ENCODE measurements at regions not wholly inside any gene's neighbourhood (a gene's known extent, or its start where the extent isn't known, plus 50 kb on each side); places are given as distances from the start of the nearest gene placed in this dataset.

GRCh38 chr16:52725043-52725442 is 178.1 kb upstream of the TOX3 start:
- Histone ChIP-seq H3K4me1 (ENCODE audit: insufficient read depth, low read length) (no peaks in the 10 kb centered on the region), H3K27ac (ENCODE audit: low read depth in 1 of 2, low read length in 2 of 2) (no peak overlapping the region), H3K4me3 (ENCODE audit: low read length) (no peak overlapping the region), H3K9me3 (ENCODE audit: control insufficient read depth in 1 of 2, insufficient read depth in 1 of 2, low read length in 2 of 2) (peaks cover 0 to 4% of the 10 kb centered on the region in 2 experiments), H3K27me3 (ENCODE audit: control insufficient read depth in 1 of 2, insufficient read depth in 2 of 2, low read length in 2 of 2) (peaks cover 0 to 2% of the 10 kb centered on the region in 2 experiments), H3K36me3 (ENCODE audit: insufficient read depth, low read length) (no peaks in the 10 kb centered on the region)
- H3K36me3 Mint-ChIP-seq (ENCODE audit: low read depth), result no peaks in the 10 kb centered on the region
- H3K27ac Mint-ChIP-seq, result no peak overlapping the region
- ChIA-PET CTCF (no interaction called here), POLR2A (no interaction called here)
- no peaks in the 10 kb centered on the region for H3K9me3 Mint-ChIP-seq
- intact Hi-C loops (cut with DNase I, micrococcal nuclease), result no loop called here
- no peak for TF ChIP-seq CTCF (IDR thresholded peaks at IDR 0.05)
- H3K4me1 Mint-ChIP-seq (ENCODE audit: low read depth), result no peaks in the 10 kb centered on the region
- ATAC-seq (ENCODE audit: poor library complexity) (no peak), DNase-seq (no peak)
- no peaks in the 10 kb centered on the region for H3K27me3 Mint-ChIP-seq
- H3K4me3 Mint-ChIP-seq, result no peak overlapping the region

DNA sequence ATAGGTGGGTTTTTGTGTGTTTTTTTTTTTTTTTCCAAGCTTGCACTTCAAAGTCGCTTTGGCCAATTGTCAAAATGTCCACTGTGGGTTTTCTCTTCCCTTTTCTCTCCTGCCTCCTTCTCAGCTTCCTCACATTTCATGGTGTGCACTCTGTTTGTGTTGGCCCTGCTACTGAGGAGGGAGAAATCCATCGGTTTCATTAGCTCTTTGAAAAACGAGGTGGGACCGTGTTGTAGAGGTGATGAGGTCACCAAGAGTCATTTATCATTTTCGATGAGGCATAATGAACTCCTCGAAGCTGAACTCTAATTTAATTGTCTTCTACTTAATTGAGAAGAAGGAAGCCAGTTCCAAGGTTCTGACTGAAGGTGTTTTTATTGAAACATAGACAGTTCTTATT is 174.4 kb upstream of the TOX3 start:
- no peak for ATAC-seq (ENCODE audit: poor library complexity)
- Histone ChIP-seq H3K36me3 (ENCODE audit: insufficient read depth, low read length) (no peaks in the 10 kb centered on the region), H3K27ac (ENCODE audit: low read depth in 1 of 2, low read length in 2 of 2) (no peak overlapping the region), H3K27me3 (ENCODE audit: control insufficient read depth in 1 of 2, insufficient read depth in 2 of 2, low read length in 2 of 2) (peaks cover 0 to 2% of the 10 kb centered on the region in 2 experiments), H3K4me3 (ENCODE audit: low read length) (no peak overlapping the region), H3K9me3 (ENCODE audit: control insufficient read depth in 1 of 2, insufficient read depth in 1 of 2, low read length in 2 of 2) (peaks cover 0 to 8% of the 10 kb centered on the region in 2 experiments), H3K4me1 (ENCODE audit: insufficient read depth, low read length) (no peaks in the 10 kb centered on the region)
- DNase-seq, result no peak
- Mint-ChIP-seq H3K9me3 (peaks cover 9% of the 10 kb centered on the region), H3K4me3 (no peak overlapping the region), H3K4me1 (ENCODE audit: low read depth) (no peaks in the 10 kb centered on the region), H3K27ac (no peak overlapping the region), H3K27me3 (no peaks in the 10 kb centered on the region), H3K36me3 (ENCODE audit: low read depth) (no peaks in the 10 kb centered on the region)
- POLR2A ChIA-PET, result no interaction called here
- CTCF ChIA-PET, result no interaction called here
- TF ChIP-seq CTCF (IDR thresholded peaks at IDR 0.05), result no peak
- intact Hi-C loops (cut with DNase I, micrococcal nuclease), result no loop called here

- no peaks in the 10 kb centered on the region for H3K27me3 ChIP-seq (ENCODE audit: control insufficient read depth in 1 of 2, insufficient read depth in 2 of 2, low read length in 2 of 2)
- H3K36me3 ChIP-seq (ENCODE audit: insufficient read depth, low read length), result no peaks in the 10 kb centered on the region
- no peak overlapping the region for H3K4me3 Mint-ChIP-seq
- H3K9me3 ChIP-seq (ENCODE audit: control insufficient read depth in 1 of 2, insufficient read depth in 1 of 2, low read length in 2 of 2), result peaks cover 0 to 10% of the 10 kb centered on the region in 2 experiments
- CTCF ChIA-PET, result no interaction called here
- peaks cover 9% of the 10 kb centered on the region for H3K9me3 Mint-ChIP-seq
- H3K4me1 Mint-ChIP-seq (ENCODE audit: low read depth), result no peaks in the 10 kb centered on the region
- intact Hi-C loops (cut with DNase I, micrococcal nuclease), result no loop called here
- ATAC-seq (ENCODE audit: poor library complexity), result no peak
- no peak for DNase-seq
- H3K27ac Mint-ChIP-seq, result no peak overlapping the region
- H3K4me3 ChIP-seq (ENCODE audit: low read length), result no peak overlapping the region
- no peak for TF ChIP-seq CTCF (IDR thresholded peaks at IDR 0.05)
- H3K27ac ChIP-seq (ENCODE audit: low read depth in 1 of 2, low read length in 2 of 2), result no peak overlapping the region
- POLR2A ChIA-PET, result no interaction called here
- H3K4me1 ChIP-seq (ENCODE audit: insufficient read depth, low read length), result no peaks in the 10 kb centered on the region
- H3K27me3 Mint-ChIP-seq, result no peaks in the 10 kb centered on the region
- no peaks in the 10 kb centered on the region for H3K36me3 Mint-ChIP-seq (ENCODE audit: low read depth)
These were observed 171.1 kb upstream of the TOX3 start for GRCh38 chr16:52718046-52718445.

Data from CD4-positive, alpha-beta T cell (primary cell).